Vagina (tissue), 2 donors: ENCODE measurements at regions not wholly inside any gene's neighbourhood (a gene's known extent, or its start where the extent isn't known, plus 50 kb on each side); places are given as distances from the start of the nearest gene placed in this dataset.

Experiments
- DNase-seq, 2 donors: peaks; one replicate each; pipeline ENCODE4 v3.0.0-alpha.2; 2017; ENCODE audit errors: extremely low spot score in 2 of 2
- H3K27ac ChIP-seq: fragments of 200-600 bp; sonication (generic); one replicate; pipeline ENCODE4 v1.5.1; 2019
- H3K27me3 ChIP-seq: fragments of 200-600 bp; sonication (generic); one replicate; pipeline ENCODE4 v1.5.1; 2019
- H3K36me3 ChIP-seq, 2 donors: fragments of 200-600 bp; sonication (generic); one replicate each; pipeline ENCODE4 v1.5.1; 2017 to 2019
- H3K4me1 ChIP-seq: fragments of 200-600 bp; sonication (generic); one replicate; pipeline ENCODE4 v1.5.1; 2019
- H3K4me3 ChIP-seq, 2 donors: fragments of 200-600 bp; sonication (generic); 1 replicate in 1 of 2; 2 replicates in 1 of 2; pipeline ENCODE4 v1.5.1; 2016 to 2019
- H3K9me3 ChIP-seq: fragments of 200-600 bp; sonication (generic); one replicate; pipeline ENCODE4 v1.5.1; 2019
- CTCF ChIP-seq, 3 experiments: fragments of 450-650 bp in 2 of 3; fragments of 200-600 bp in 1 of 3; sonication (generic) in 1 of 3; IDR thresholded peaks; one replicate each; pipeline ENCODE4 v1.5.1; 2017 to 2019; ENCODE audit warnings: antibody characterized with exemption in 3 of 3, mild to moderate bottlenecking in 2 of 3, moderate library complexity in 2 of 3
- POLR2A ChIP-seq, 2 donors: fragments of 450-650 bp; IDR thresholded peaks; one replicate each; pipeline ENCODE4 v1.6.1; 2017; ENCODE audit warnings: antibody characterized with exemption in 2 of 2, mild to moderate bottlenecking in 2 of 2, moderate library complexity in 2 of 2
- POLR2AphosphoS5 ChIP-seq, 2 donors: sonication (generic); formaldehyde crosslinking; IDR thresholded peaks; one replicate each; pipeline ENCODE4 v1.9.0; 2017; ENCODE audit warnings: antibody characterized with exemption in 2 of 2, mild to moderate bottlenecking in 2 of 2, low read depth in 1 of 2; ENCODE audit not compliant: insufficient read depth in 1 of 2
- intact Hi-C: fragments of 100-400 bp; cut with DNase I; formaldehyde crosslinking; loops from one replicate; pipeline ENCODE4 v1.15.1; 2023

- TF ChIP-seq POLR2A (IDR thresholded peaks at IDR 0.05): no peak
- no peak for TF ChIP-seq CTCF (IDR thresholded peaks at IDR 0.05)
- intact Hi-C loops: no loop called here
- no peak overlapping the region for H3K4me3 ChIP-seq
- no peaks in the 10 kb centered on the region for H3K27me3 ChIP-seq
- no peak overlapping the region for H3K27ac ChIP-seq
- H3K9me3 ChIP-seq: no peaks in the 10 kb centered on the region
- DNase-seq: no peak
- no peaks in the 10 kb centered on the region for H3K36me3 ChIP-seq
- H3K4me1 ChIP-seq: no peaks in the 10 kb centered on the region
Measured at GRCh38 chr6:18763086-18763485, 375.9 kb downstream of the RNF144B start.

GRCh38 chr6:18784794-18785193, 397.6 kb downstream of the RNF144B start:
- intact Hi-C loops: no loop called here
- Histone ChIP-seq H3K4me3 (no peak overlapping the region), H3K27me3 (no peaks in the 10 kb centered on the region), H3K9me3 (no peaks in the 10 kb centered on the region), H3K36me3 (no peaks in the 10 kb centered on the region), H3K27ac (no peak overlapping the region), H3K4me1 (no peaks in the 10 kb centered on the region)
- DNase-seq: no peak
- no peak for TF ChIP-seq POLR2A (IDR thresholded peaks at IDR 0.05)
- TF ChIP-seq POLR2AphosphoS5 (IDR thresholded peaks at IDR 0.05; ENCODE audit: insufficient read depth in 1 of 2, low read depth in 1 of 2): no peak
- TF ChIP-seq CTCF (IDR thresholded peaks at IDR 0.05): no peak

DNA sequence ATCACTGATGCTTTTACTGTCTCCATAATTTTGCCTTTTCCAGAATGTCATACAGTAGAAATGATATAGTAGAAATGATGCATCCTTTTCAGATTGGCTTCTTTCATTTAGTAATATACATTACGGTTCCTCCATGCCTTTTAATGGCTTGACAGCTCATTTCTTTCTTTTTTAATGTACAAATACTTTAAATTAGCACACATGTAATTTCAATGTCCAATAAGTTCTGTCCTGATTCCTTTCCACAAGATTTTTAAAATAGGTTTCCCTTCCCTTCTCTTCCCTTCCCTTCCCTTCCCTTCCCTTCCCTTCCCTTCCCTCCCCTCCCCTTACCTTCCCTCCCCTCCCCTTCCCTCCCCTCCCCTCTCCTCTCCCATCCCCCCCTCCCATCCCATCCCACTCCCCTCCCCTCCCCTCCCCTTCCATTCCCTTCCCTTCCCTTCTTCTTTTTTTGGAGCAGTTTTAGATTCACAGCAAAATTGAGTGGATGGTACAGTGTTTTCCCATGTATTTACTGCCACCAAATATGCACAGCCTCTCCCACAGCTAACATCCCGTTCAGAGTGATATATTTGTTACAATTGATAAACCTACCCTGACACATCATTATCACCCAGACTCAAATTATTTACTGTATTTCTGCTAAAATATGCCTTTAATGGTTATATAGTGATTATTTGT, 398.8 kb downstream of the RNF144B start:
- Histone ChIP-seq H3K27me3 (no peaks in the 10 kb centered on the region), H3K36me3 (no peaks in the 10 kb centered on the region), H3K9me3 (no peaks in the 10 kb centered on the region), H3K27ac (no peak overlapping the region), H3K4me1 (no peaks in the 10 kb centered on the region), H3K4me3 (no peak overlapping the region)
- DNase-seq: no peak
- TF ChIP-seq POLR2AphosphoS5 (IDR thresholded peaks at IDR 0.05; ENCODE audit: insufficient read depth in 1 of 2, low read depth in 1 of 2) (no peak), CTCF (IDR thresholded peaks at IDR 0.05) (no peak), POLR2A (IDR thresholded peaks at IDR 0.05) (no peak)
- intact Hi-C loops: no loop called here

DNA sequence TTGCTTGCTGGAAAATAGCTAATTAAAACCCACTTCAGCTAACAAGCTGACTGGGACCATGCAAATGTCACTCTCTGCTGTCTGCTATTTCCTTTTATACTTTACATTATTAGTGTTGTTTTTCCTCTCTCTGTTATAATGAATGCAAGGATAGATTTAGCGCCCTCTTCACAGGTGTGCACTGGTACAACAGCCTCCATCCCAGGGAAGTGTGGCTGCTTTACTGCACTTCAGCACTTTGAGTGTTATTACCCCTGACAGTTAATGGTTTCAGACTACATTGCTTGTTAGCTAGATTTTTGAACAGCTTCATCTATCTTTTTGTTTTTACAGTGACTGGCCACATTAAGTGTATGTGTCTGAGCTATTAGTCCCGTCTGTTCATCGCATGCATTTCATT, 405.7 kb downstream of the RNF144B start:
- Histone ChIP-seq H3K9me3 (no peaks in the 10 kb centered on the region), H3K27me3 (no peaks in the 10 kb centered on the region), H3K4me1 (no peaks in the 10 kb centered on the region), H3K27ac (no peak overlapping the region), H3K4me3 (no peak overlapping the region), H3K36me3 (no peaks in the 10 kb centered on the region)
- DNase-seq: no peak
- intact Hi-C loops: no loop called here
- no peak for TF ChIP-seq POLR2A (IDR thresholded peaks at IDR 0.05)
- TF ChIP-seq POLR2AphosphoS5 (IDR thresholded peaks at IDR 0.05; ENCODE audit: insufficient read depth in 1 of 2, low read depth in 1 of 2): no peak
- TF ChIP-seq CTCF (IDR thresholded peaks at IDR 0.05): no peak

DNA sequence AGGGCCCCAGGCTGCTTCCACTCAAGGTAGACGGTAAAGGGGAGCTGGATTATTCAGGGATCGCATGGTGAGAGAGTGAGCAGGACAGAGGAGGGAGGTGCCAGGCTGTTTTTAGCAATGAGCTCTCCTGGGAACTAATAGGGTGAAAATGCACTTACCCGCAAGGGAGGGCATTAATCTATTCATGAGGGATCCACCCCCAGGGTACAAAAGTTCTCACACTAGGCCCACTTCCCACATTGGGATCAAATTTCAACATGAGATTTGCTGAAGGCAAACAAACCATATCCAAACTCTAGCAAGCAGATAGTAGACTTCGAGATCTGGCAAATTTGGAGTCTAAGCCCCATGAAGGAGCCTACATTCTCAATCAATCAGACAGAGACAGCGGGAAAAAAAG, 408.6 kb downstream of the RNF144B start:
- no peak overlapping the region for H3K4me3 ChIP-seq
- TF ChIP-seq POLR2AphosphoS5 (IDR thresholded peaks at IDR 0.05; ENCODE audit: insufficient read depth in 1 of 2, low read depth in 1 of 2) (no peak), POLR2A (IDR thresholded peaks at IDR 0.05) (no peak), CTCF (IDR thresholded peaks at IDR 0.05) (no peak)
- DNase-seq: no peak
- no peaks in the 10 kb centered on the region for H3K36me3 ChIP-seq
- no peaks in the 10 kb centered on the region for H3K4me1 ChIP-seq
- no peak overlapping the region for H3K27ac ChIP-seq
- H3K27me3 ChIP-seq: no peaks in the 10 kb centered on the region
- intact Hi-C loops: no loop called here
- no peaks in the 10 kb centered on the region for H3K9me3 ChIP-seq
